WTC11 (cell line): ENCODE measurements at regions not wholly inside any gene's neighbourhood (a gene's known extent, or its start where the extent isn't known, plus 50 kb on each side); places are given as distances from the start of the nearest gene placed in this dataset.

Experiments
- ATAC-seq: fragments of 200-7000 bp; cut with Tn5 transposase; 2 replicates; pipeline ENCODE4 v1.10.0; 2021; ENCODE audit warnings: mild to moderate bottlenecking, moderate library complexity
- CTCF ChIA-PET: fragments of 300-600 bp; sonication (Branson Sonifier 250); formaldehyde crosslinking; loops from one replicate; lab custom pipeline; 2021; ENCODE audit warnings: antibody characterized with exemption; lab: Charles Lee
- POLR2A ChIA-PET: fragments of 350-600 bp; sonication (Branson Sonifier 250); formaldehyde crosslinking; loops from one replicate; lab custom pipeline; 2021; ENCODE audit warnings: antibody characterized with exemption; lab: Charles Lee
- DNase-seq: peaks from one replicate; pipeline ENCODE4 v3.0.0; 2021; ENCODE audit warnings: low spot score
- H3K27ac Mint-ChIP-seq: 2 replicates; pipeline ENCODE4 v1.8.0; 2021; ENCODE audit warnings: mixed read lengths
- H3K27me3 Mint-ChIP-seq: 2 replicates; pipeline ENCODE4 v1.8.0; 2021; ENCODE audit warnings: low read depth, mild to moderate bottlenecking, moderate library complexity, mixed read lengths
- H3K36me3 Mint-ChIP-seq: 2 replicates; pipeline ENCODE4 v1.8.0; 2021; ENCODE audit warnings: mixed read lengths
- H3K4me1 Mint-ChIP-seq: 2 replicates; pipeline ENCODE4 v1.8.0; 2022; ENCODE audit warnings: mixed read lengths
- H3K4me3 Mint-ChIP-seq: 2 replicates; pipeline ENCODE4 v1.8.0; 2021; ENCODE audit warnings: mild to moderate bottlenecking, moderate library complexity, mixed read lengths
- H3K9me3 Mint-ChIP-seq: 2 replicates; pipeline ENCODE4 v1.8.0; 2021; ENCODE audit warnings: mixed read lengths
- ATF3 ChIP-seq: sonication (generic); formaldehyde crosslinking; conservative IDR thresholded peaks from 2 replicates; pipeline ENCODE4 v1.8.1; 2022; ENCODE audit warnings: mild to moderate bottlenecking, missing genetic modification reagents
- FOXP1 ChIP-seq: sonication (generic); formaldehyde crosslinking; IDR thresholded peaks from 2 replicates; pipeline ENCODE4 v1.8.0; 2022; ENCODE audit warnings: missing genetic modification reagents, mild to moderate bottlenecking, moderate library complexity, borderline replicate concordance
- FOXP4 ChIP-seq: sonication (generic); formaldehyde crosslinking; IDR thresholded peaks from 2 replicates; pipeline ENCODE4 v1.8.0; 2022; ENCODE audit warnings: mild to moderate bottlenecking, missing genetic modification reagents
- IRF1 ChIP-seq: sonication (generic); formaldehyde crosslinking; IDR thresholded peaks from 2 replicates; pipeline ENCODE4 v1.8.0; 2023; ENCODE audit warnings: missing genetic modification reagents
- IRF2 ChIP-seq: sonication (generic); formaldehyde crosslinking; IDR thresholded peaks from 2 replicates; pipeline ENCODE4 v1.8.0; 2022; ENCODE audit warnings: low read depth, missing genetic modification reagents, borderline replicate concordance
- JAZF1 ChIP-seq: fragments of 250-450 bp; sonication (Bioruptor Pico); IDR thresholded peaks from 2 replicates; pipeline ENCODE4 v1.9.0; 2021; ENCODE audit warnings: moderate library complexity, mild to moderate bottlenecking, inconsistent platforms
- MLX ChIP-seq: sonication (generic); formaldehyde crosslinking; IDR thresholded peaks from 2 replicates; pipeline ENCODE4 v1.8.1; 2023; ENCODE audit warnings: mild to moderate bottlenecking, missing genetic modification reagents, moderate library complexity
- PREB ChIP-seq: sonication (generic); formaldehyde crosslinking; IDR thresholded peaks from 2 replicates; pipeline ENCODE4 v1.8.1; 2022; ENCODE audit warnings: mild to moderate bottlenecking, missing genetic modification reagents, moderate library complexity, borderline replicate concordance
- USF1 ChIP-seq: sonication (generic); formaldehyde crosslinking; IDR thresholded peaks from 2 replicates; pipeline ENCODE4 v1.8.0; 2022; ENCODE audit warnings: mild to moderate bottlenecking, missing genetic modification reagents
- ZNF138 ChIP-seq: sonication (generic); formaldehyde crosslinking; conservative IDR thresholded peaks from 2 replicates; pipeline ENCODE4 v1.8.1; 2022; ENCODE audit warnings: mild to moderate bottlenecking, moderate library complexity, missing genetic modification reagents
- ZNF232 ChIP-seq: sonication (generic); formaldehyde crosslinking; IDR thresholded peaks from 2 replicates; pipeline ENCODE4 v1.8.0; 2022; ENCODE audit warnings: mild to moderate bottlenecking, missing genetic modification reagents
- ZNF281 ChIP-seq: sonication (generic); formaldehyde crosslinking; IDR thresholded peaks from 2 replicates; pipeline ENCODE4 v1.8.0; 2023; ENCODE audit warnings: mild to moderate bottlenecking, missing genetic modification reagents
- ZNF317 ChIP-seq: sonication (generic); formaldehyde crosslinking; IDR thresholded peaks from 2 replicates; pipeline ENCODE4 v1.8.1; 2023; ENCODE audit warnings: low read depth, mild to moderate bottlenecking, moderate library complexity, missing genetic modification reagents, borderline replicate concordance
- ZNF512 ChIP-seq: sonication (generic); formaldehyde crosslinking; IDR thresholded peaks from 2 replicates; pipeline ENCODE4 v1.8.1; 2022; ENCODE audit warnings: missing genetic modification reagents, borderline replicate concordance

GRCh38 chr3:36206956-36207580 is 173.2 kb upstream of the STAC start (continued):
- no peak for TF ChIP-seq ZNF512
- TF ChIP-seq JAZF1 (CRISPR knock-in tag), result no peak
- TF ChIP-seq IRF1 (CRISPR knock-in tag), result no peak
- TF ChIP-seq FOXP1 (CRISPR knock-in tag), result no peak
- no peak for TF ChIP-seq ZNF281 (CRISPR knock-in tag)
- TF ChIP-seq ZNF317, result no peak
- no peak for TF ChIP-seq PREB (CRISPR knock-in tag)
- no peak for TF ChIP-seq ZNF232

GRCh38 chr3:36210840-36211651 is 169.3 kb upstream of the STAC start:
- H3K4me3 Mint-ChIP-seq, result no peak overlapping the region
- ATAC-seq (no peak), DNase-seq (no peak)
- TF ChIP-seq ZNF138 (CRISPR knock-in tag) (no peak), IRF2 (CRISPR knock-in tag) (no peak), MLX (CRISPR knock-in tag) (no peak), FOXP4 (no peak), USF1 (no peak), ATF3 (CRISPR knock-in tag) (no peak)
- TF ChIP-seq, all 79 proteins: peak for 0
- H3K27ac Mint-ChIP-seq, result no peak overlapping the region
- H3K36me3 Mint-ChIP-seq, result no peaks in the 10 kb centered on the region
- POLR2A ChIA-PET, result no interaction called here
- no peaks in the 10 kb centered on the region for H3K9me3 Mint-ChIP-seq
- CTCF ChIA-PET, result no interaction called here
- H3K4me1 Mint-ChIP-seq, result peaks cover 16% of the 10 kb centered on the region
- H3K27me3 Mint-ChIP-seq, result no peaks in the 10 kb centered on the region
